Activated naive CD4-positive, alpha-beta T cell treated with anti-CD3 and anti-CD28 coated beads for 36 hours (primary cell): ENCODE measurements at regions not wholly inside any gene's neighbourhood (a gene's known extent, or its start where the extent isn't known, plus 50 kb on each side); places are given as distances from the start of the nearest gene placed in this dataset.

Experiments used
- CTCF ChIA-PET: fragments of 350-600 bp; sonication (Branson Sonifier 250); formaldehyde crosslinking; loops from one replicate; lab custom pipeline; 2021; ENCODE audit warnings: antibody characterized with exemption; lab: Charles Lee
- DNase-seq: peaks from one replicate; pipeline ENCODE4 v3.0.0-alpha.2; 2020
- H3K27ac Mint-ChIP-seq: one replicate; pipeline ENCODE4 v1.8.0; 2021; ENCODE audit warnings: mild to moderate bottlenecking, mixed read lengths
- H3K27me3 Mint-ChIP-seq: one replicate; pipeline ENCODE4 v1.8.0; 2021; ENCODE audit warnings: low read depth, mixed read lengths
- H3K36me3 Mint-ChIP-seq: one replicate; pipeline ENCODE4 v1.8.0; 2021; ENCODE audit warnings: low read depth, mixed read lengths
- H3K4me1 Mint-ChIP-seq: one replicate; pipeline ENCODE4 v1.8.0; 2021; ENCODE audit warnings: low read depth, mixed read lengths
- H3K4me3 Mint-ChIP-seq: one replicate; pipeline ENCODE4 v1.8.0; 2021; ENCODE audit warnings: mild to moderate bottlenecking, moderate library complexity, mixed read lengths
- H3K9me3 Mint-ChIP-seq: one replicate; pipeline ENCODE4 v1.8.0; 2021; ENCODE audit warnings: mixed read lengths
- intact Hi-C: fragments of 100-400 bp; cut with micrococcal nuclease; formaldehyde crosslinking; loops from one replicate; pipeline ENCODE4 v1.15.1; 2023

- Mint-ChIP-seq H3K4me3 (no peak overlapping the region), H3K27ac (no peak overlapping the region), H3K36me3 (no peaks in the 10 kb centered on the region), H3K9me3 (peaks cover 2% of the 10 kb centered on the region), H3K4me1 (no peaks in the 10 kb centered on the region), H3K27me3 (peaks cover 9% of the 10 kb centered on the region)
- CTCF ChIA-PET: no interaction called here
- intact Hi-C loops: no loop called here
- DNase-seq: no peak
Measured at GRCh38 chr14:30786701-30787100, 87.7 kb upstream of the COCH start.

- H3K4me1 Mint-ChIP-seq: no peaks in the 10 kb centered on the region
- DNase-seq: no peak
- H3K27ac Mint-ChIP-seq: no peak overlapping the region
- no peak overlapping the region for H3K4me3 Mint-ChIP-seq
- H3K27me3 Mint-ChIP-seq: peaks cover 13% of the 10 kb centered on the region
- intact Hi-C loops: no loop called here
- H3K36me3 Mint-ChIP-seq: no peaks in the 10 kb centered on the region
- CTCF ChIA-PET: no interaction called here
- peaks cover 2% of the 10 kb centered on the region for H3K9me3 Mint-ChIP-seq
Measured at GRCh38 chr14:30790827-30791226, 83.5 kb upstream of the COCH start.

- no peak overlapping the region for H3K4me3 Mint-ChIP-seq
- H3K27me3 Mint-ChIP-seq: peaks cover 9% of the 10 kb centered on the region
- CTCF ChIA-PET: interaction anchor here (0.6 kb wide), 1 partner anchor 379 kb away, joined by 3 read pairs; no protein-coding TSS in a partner anchor
- no peak overlapping the region for H3K27ac Mint-ChIP-seq
- no peaks in the 10 kb centered on the region for H3K4me1 Mint-ChIP-seq
- no peaks in the 10 kb centered on the region for H3K9me3 Mint-ChIP-seq
- no peak for DNase-seq
- no peaks in the 10 kb centered on the region for H3K36me3 Mint-ChIP-seq
- intact Hi-C loops: no loop called here
Measured at GRCh38 chr14:30791522-30792351, 82.6 kb upstream of the COCH start.

GRCh38 chr14:30796707-30797106 lies 77.7 kb upstream of the COCH start:
- Mint-ChIP-seq H3K36me3 (no peaks in the 10 kb centered on the region), H3K4me3 (no peak overlapping the region), H3K27me3 (peaks cover 14% of the 10 kb centered on the region), H3K9me3 (no peaks in the 10 kb centered on the region), H3K4me1 (no peaks in the 10 kb centered on the region), H3K27ac (no peak overlapping the region)
- intact Hi-C loops: no loop called here
- no peak for DNase-seq
- CTCF ChIA-PET: no interaction called here

- Mint-ChIP-seq H3K4me1 (no peaks in the 10 kb centered on the region), H3K4me3 (no peak overlapping the region), H3K9me3 (no peaks in the 10 kb centered on the region), H3K36me3 (no peaks in the 10 kb centered on the region), H3K27ac (no peak overlapping the region), H3K27me3 (peaks cover 14% of the 10 kb centered on the region)
- intact Hi-C loops: no loop called here
- CTCF ChIA-PET: interaction anchor here (1.1 kb wide), 1 partner anchor 181 kb away, joined by 3 read pairs; no protein-coding TSS in a partner anchor
- DNase-seq: no peak
Measured at GRCh38 chr14:30798516-30798915, 75.8 kb upstream of the COCH start.

GRCh38 chr14:30798961-30799360 lies 75.4 kb upstream of the COCH start:
- H3K4me3 Mint-ChIP-seq: no peak overlapping the region
- peaks cover 13% of the 10 kb centered on the region for H3K27me3 Mint-ChIP-seq
- no peaks in the 10 kb centered on the region for H3K9me3 Mint-ChIP-seq
- H3K36me3 Mint-ChIP-seq: no peaks in the 10 kb centered on the region
- intact Hi-C loops: no loop called here
- no peaks in the 10 kb centered on the region for H3K4me1 Mint-ChIP-seq
- no peak overlapping the region for H3K27ac Mint-ChIP-seq
- no peak for DNase-seq
- CTCF ChIA-PET: interaction anchor here (1.1 kb wide), 1 partner anchor 181 kb away, joined by 3 read pairs; no protein-coding TSS in a partner anchor

- H3K4me3 Mint-ChIP-seq: no peak overlapping the region
- H3K9me3 Mint-ChIP-seq: no peaks in the 10 kb centered on the region
- intact Hi-C loops: no loop called here
- CTCF ChIA-PET: no interaction called here
- H3K27me3 Mint-ChIP-seq: peaks cover 13% of the 10 kb centered on the region
- H3K27ac Mint-ChIP-seq: no peak overlapping the region
- DNase-seq: no peak
- no peaks in the 10 kb centered on the region for H3K36me3 Mint-ChIP-seq
- no peaks in the 10 kb centered on the region for H3K4me1 Mint-ChIP-seq
Measured at GRCh38 chr14:30799933-30800332, 74.4 kb upstream of the COCH start.

- H3K4me3 Mint-ChIP-seq: no peak overlapping the region
- H3K27ac Mint-ChIP-seq: no peak overlapping the region
- DNase-seq: no peak
- CTCF ChIA-PET: no interaction called here
- H3K36me3 Mint-ChIP-seq: no peaks in the 10 kb centered on the region
- H3K9me3 Mint-ChIP-seq: no peaks in the 10 kb centered on the region
- H3K27me3 Mint-ChIP-seq: peaks cover 13% of the 10 kb centered on the region
- intact Hi-C loops: no loop called here
- no peaks in the 10 kb centered on the region for H3K4me1 Mint-ChIP-seq
Measured at GRCh38 chr14:30803185-30803584, 71.2 kb upstream of the COCH start.

- Mint-ChIP-seq H3K9me3 (no peaks in the 10 kb centered on the region), H3K27ac (no peak overlapping the region), H3K4me1 (no peaks in the 10 kb centered on the region), H3K27me3 (peaks cover 9% of the 10 kb centered on the region), H3K36me3 (no peaks in the 10 kb centered on the region), H3K4me3 (no peak overlapping the region)
- no peak for DNase-seq
- CTCF ChIA-PET: no interaction called here
- intact Hi-C loops: no loop called here
Measured at GRCh38 chr14:30805284-30805683, 69.1 kb upstream of the COCH start.

GRCh38 chr14:30808576-30808975 lies 65.8 kb upstream of the COCH start:
- intact Hi-C loops: no loop called here
- Mint-ChIP-seq H3K4me1 (no peaks in the 10 kb centered on the region), H3K27ac (no peak overlapping the region), H3K27me3 (peaks cover 8% of the 10 kb centered on the region), H3K9me3 (no peaks in the 10 kb centered on the region), H3K4me3 (no peak overlapping the region), H3K36me3 (no peaks in the 10 kb centered on the region)
- no peak for DNase-seq
- CTCF ChIA-PET: no interaction called here

GRCh38 chr14:30813216-30813615 lies 61.1 kb upstream of the COCH start:
- H3K27me3 Mint-ChIP-seq: peaks cover 11% of the 10 kb centered on the region
- no peak overlapping the region for H3K4me3 Mint-ChIP-seq
- no peak overlapping the region for H3K27ac Mint-ChIP-seq
- intact Hi-C loops: no loop called here
- CTCF ChIA-PET: no interaction called here
- no peaks in the 10 kb centered on the region for H3K4me1 Mint-ChIP-seq
- peaks cover 2% of the 10 kb centered on the region for H3K9me3 Mint-ChIP-seq
- no peak for DNase-seq
- H3K36me3 Mint-ChIP-seq: no peaks in the 10 kb centered on the region

GRCh38 chr14:30820674-30821073 lies 53.7 kb upstream of the COCH start:
- H3K4me1 Mint-ChIP-seq: no peaks in the 10 kb centered on the region
- CTCF ChIA-PET: no interaction called here

GRCh38 chr14:30822080-30822571 lies 52.2 kb upstream of the COCH start:
- Mint-ChIP-seq H3K4me3 (no peak overlapping the region), H3K9me3 (peaks cover 10% of the 10 kb centered on the region), H3K27me3 (peaks cover 10% of the 10 kb centered on the region), H3K36me3 (peaks cover 2% of the 10 kb centered on the region), H3K4me1 (no peaks in the 10 kb centered on the region), H3K27ac (no peak overlapping the region)
- intact Hi-C loops: no loop called here
- CTCF ChIA-PET: no interaction called here
- no peak for DNase-seq

More at GRCh38 chr14:30820674-30821073, 53.7 kb upstream of the COCH start:
- Mint-ChIP-seq H3K27me3 (peaks cover 14% of the 10 kb centered on the region), H3K36me3 (peaks cover 2% of the 10 kb centered on the region), H3K4me3 (no peak overlapping the region), H3K27ac (no peak overlapping the region), H3K9me3 (peaks cover 7% of the 10 kb centered on the region)
- intact Hi-C loops: no loop called here
- no peak for DNase-seq
